ENCODE measurements at regions not wholly inside any gene's neighbourhood (a gene's known extent, or its start where the extent isn't known, plus 50 kb on each side); places are given as distances from the start of the nearest gene placed in this dataset.

DNA sequence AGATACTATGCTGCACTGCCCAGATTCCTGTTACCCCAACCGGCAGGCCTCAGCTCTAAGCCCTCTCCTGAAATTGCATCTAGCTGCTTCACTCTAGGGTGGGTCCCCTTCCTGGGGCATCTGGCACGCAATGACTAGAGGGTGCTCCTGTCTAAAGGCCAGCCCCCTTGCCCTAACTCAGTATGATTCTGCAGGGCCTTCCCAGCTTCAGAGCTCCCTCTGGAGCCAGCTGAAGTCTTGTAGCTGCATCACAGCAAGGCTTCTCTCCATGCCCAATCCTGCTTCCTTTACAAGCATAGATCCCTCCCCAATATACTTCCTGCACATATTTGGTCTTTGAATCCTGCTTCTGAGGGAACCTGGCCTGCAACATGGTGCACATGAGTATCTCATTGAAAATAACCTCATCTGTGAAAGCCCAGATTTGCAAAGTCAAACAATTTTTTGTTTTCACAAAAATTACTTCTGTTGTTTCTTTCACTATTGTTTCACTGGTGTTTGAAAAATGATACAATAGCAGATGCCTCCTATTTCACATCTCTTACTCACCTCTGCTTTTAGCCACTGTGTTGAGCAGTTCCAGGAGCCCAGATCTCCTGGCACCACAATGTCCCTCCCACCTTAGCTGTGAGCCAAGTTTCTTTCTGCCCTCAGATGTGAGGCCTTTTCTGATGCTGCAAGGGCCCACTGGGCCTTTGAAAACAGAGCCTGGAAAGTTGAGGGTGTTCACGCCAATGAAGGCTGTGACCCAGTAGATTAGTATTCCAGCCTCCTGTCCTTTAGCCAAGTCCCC, 169.5 kb upstream of the EGLN3 start:
- TF ChIP-seq POLR2A (IDR thresholded peaks at IDR 0.05; ENCODE audit: low read depth, low read length) (no peak), TAF1 (IDR thresholded peaks at IDR 0.05; ENCODE audit: borderline replicate concordance, low read depth, low read length) (no peak)

Measured in GM12892 (cell line).